ENCODE measurements at regions not wholly inside any gene's neighbourhood (a gene's known extent, or its start where the extent isn't known, plus 50 kb on each side); places are given as distances from the start of the nearest gene placed in this dataset.

GRCh38 chr12:70008944-70009343 lies 183.9 kb downstream of the MYRFL start:
- TF ChIP-seq EP300 (IDR thresholded peaks at IDR 0.05) (no peak), CTCF (IDR thresholded peaks at IDR 0.05) (no peak)
